H1 (cell line): ENCODE measurements at regions not wholly inside any gene's neighbourhood (a gene's known extent, or its start where the extent isn't known, plus 50 kb on each side); places are given as distances from the start of the nearest gene placed in this dataset.

Source experiments
- CTCF ChIA-PET: fragments of 300-600 bp; sonication (Branson Sonifier 250); formaldehyde crosslinking; loops from one replicate; lab custom pipeline; 2021; ENCODE audit not compliant: partially characterized antibody; lab: Charles Lee
- POLR2A ChIA-PET: fragments of 300-600 bp; sonication (Branson Sonifier 250); formaldehyde crosslinking; loops from one replicate; lab custom pipeline; 2021; ENCODE audit warnings: inconsistent platforms; ENCODE audit not compliant: partially characterized antibody; lab: Charles Lee
- DNase-seq, 2 experiments: peaks; one replicate each; pipeline versions ENCODE4 v3.0.0 to v3.0.0-alpha.2; 2010 to 2022; ENCODE audit warnings: low spot score in 2 of 2, low read depth in 1 of 2, mixed read lengths in 1 of 2
- FAIRE-seq: peaks from 2 replicates; lab custom pipeline; 2011; peaks lifted over from hg19 to GRCh38; lab: Jason Lieb, UNC
- H2AFZ ChIP-seq: 2 replicates; pipeline ENCODE4 v1.8.1; 2012; ENCODE audit warnings: low read length, inconsistent platforms
- H2AK5ac ChIP-seq: 2 replicates; pipeline ENCODE4 v1.6.1; 2013; ENCODE audit warnings: low read depth, low read length
- H2BK120ac ChIP-seq: replicated peaks from 2 replicates; pipeline ENCODE3; 2013; ENCODE audit warnings: low read depth, low read length, inconsistent platforms
- H2BK12ac ChIP-seq: 2 replicates; pipeline ENCODE4 v1.6.1; 2013; ENCODE audit warnings: low read depth, low read length
- H2BK15ac ChIP-seq: 2 replicates; pipeline ENCODE4 v1.6.1; 2013; ENCODE audit warnings: low read length
- H2BK20ac ChIP-seq: 2 replicates; pipeline ENCODE4 v1.6.1; 2013; ENCODE audit warnings: low read length
- H2BK5ac ChIP-seq: 2 replicates; pipeline ENCODE4 v1.6.1; 2013; ENCODE audit warnings: low read depth, low read length
- H3K14ac ChIP-seq: 2 replicates; pipeline ENCODE4 v1.6.1; 2013; ENCODE audit warnings: inconsistent platforms; ENCODE audit not compliant: insufficient read length
- H3K18ac ChIP-seq: 2 replicates; pipeline ENCODE4 v1.6.1; 2013; ENCODE audit warnings: low read length; ENCODE audit errors: extremely low read depth
- H3K23ac ChIP-seq: 2 replicates; pipeline ENCODE4 v1.6.1; 2013; ENCODE audit warnings: inconsistent platforms; ENCODE audit not compliant: insufficient read length
- H3K23me2 ChIP-seq: 2 replicates; pipeline ENCODE4 v1.6.1; 2013; ENCODE audit warnings: low read depth, low read length
- H3K27ac ChIP-seq: 2 replicates; pipeline ENCODE4 v1.6.1; 2011; ENCODE audit warnings: low read depth, low read length, inconsistent platforms
- H3K27me3 ChIP-seq, 4 experiments: replicated peaks in 1 of 4; 1 replicate in 1 of 4; 2 replicates in 3 of 4; pipeline versions ENCODE4 v1.6.1 to v1.8.1; 2011 to 2013; ENCODE audit warnings: low read length in 3 of 4, mild to moderate bottlenecking in 3 of 4, inconsistent platforms in 2 of 4, mixed read lengths in 2 of 4, moderate library complexity in 1 of 4; ENCODE audit not compliant: control insufficient read depth in 3 of 4, insufficient read depth in 3 of 4; ENCODE audit errors: extremely low read depth in 1 of 4
- H3K36me3 ChIP-seq, 4 experiments: 2 replicates each; pipeline versions ENCODE4 v1.6.1 to v1.8.1; 2011 to 2013; ENCODE audit warnings: mild to moderate bottlenecking in 4 of 4, low read length in 3 of 4, moderate library complexity in 2 of 4, control low read depth in 1 of 4, inconsistent platforms in 1 of 4; ENCODE audit not compliant: insufficient read depth in 4 of 4, control insufficient read depth in 2 of 4
- H3K4ac ChIP-seq: replicated peaks from 2 replicates; pipeline ENCODE3; 2013; ENCODE audit warnings: low read length, low read depth, mixed read lengths, inconsistent platforms; ENCODE audit not compliant: insufficient read length
- H3K4me1 ChIP-seq, 4 experiments: replicated peaks in 1 of 4; 1 replicate in 1 of 4; 2 replicates in 3 of 4; pipeline versions ENCODE4 v1.6.1 to v1.8.1; 2011 to 2013; ENCODE audit warnings: low read length in 3 of 4, inconsistent platforms in 2 of 4, mixed read lengths in 1 of 4; ENCODE audit not compliant: insufficient read depth in 4 of 4, control insufficient read depth in 3 of 4
- H3K4me2 ChIP-seq, 2 experiments: 2 replicates each; pipeline versions ENCODE4 v1.6.1 to v1.8.1; 2011 to 2013; ENCODE audit warnings: low read depth in 2 of 2, low read length in 2 of 2, control low read depth in 1 of 2, inconsistent platforms in 1 of 2, mild to moderate bottlenecking in 1 of 2; ENCODE audit not compliant: insufficient read depth in 1 of 2
- H3K4me3 ChIP-seq, 4 experiments: fragments of 200-600, 300-600 bp in 1 of 4; sonication (generic), shearing (Covaris generic), sonication (Bioruptor Twin) in 1 of 4; 2 replicates each; pipeline versions ENCODE4 v1.5.1 to v1.8.1; 2011 to 2016; ENCODE audit warnings: low read length in 4 of 4, low read depth in 3 of 4, control low read depth in 2 of 4, inconsistent platforms in 2 of 4, mild to moderate bottlenecking in 2 of 4, mixed read lengths in 1 of 4, moderate library complexity in 1 of 4; ENCODE audit not compliant: insufficient read depth in 2 of 4; ENCODE audit errors: extremely low read depth in 1 of 4
- H3K56ac ChIP-seq: replicated peaks from 2 replicates; pipeline ENCODE3; 2013; ENCODE audit warnings: low read depth, mild to moderate bottlenecking, mixed read lengths, low read length, inconsistent platforms; ENCODE audit not compliant: insufficient read length
- H3K79me1 ChIP-seq: 2 replicates; pipeline ENCODE4 v1.6.1; 2013; ENCODE audit warnings: low read depth, low read length, control low read depth
- H3K79me2 ChIP-seq, 2 experiments: 2 replicates each; pipeline versions ENCODE4 v1.6.1 to v1.8.1; 2012 to 2013; ENCODE audit warnings: low read length in 2 of 2, mild to moderate bottlenecking in 2 of 2, inconsistent platforms in 1 of 2; ENCODE audit not compliant: insufficient read depth in 2 of 2, control insufficient read depth in 1 of 2
- H3K9ac ChIP-seq, 4 experiments: replicated peaks in 1 of 4; 1 replicate in 1 of 4; 2 replicates in 3 of 4; pipeline versions ENCODE4 v1.6.1 to v1.8.1; 2011 to 2013; ENCODE audit warnings: low read depth in 3 of 4, low read length in 3 of 4, control low read depth in 2 of 4, mild to moderate bottlenecking in 2 of 4, moderate library complexity in 2 of 4, inconsistent platforms in 1 of 4; ENCODE audit errors: extremely low read depth in 1 of 4
- H3K9me3 ChIP-seq, 2 experiments: 2 replicates each; pipeline versions ENCODE4 v1.6.1 to v1.8.1; 2012 to 2013; ENCODE audit warnings: mild to moderate bottlenecking in 2 of 2, moderate library complexity in 2 of 2, control low read depth in 1 of 2, inconsistent platforms in 1 of 2, low read depth in 1 of 2, low read length in 1 of 2, mixed read lengths in 1 of 2; ENCODE audit not compliant: insufficient read depth in 2 of 2
- H4K20me1 ChIP-seq, 2 experiments: replicated peaks in 1 of 2; 2 replicates each; pipeline versions ENCODE3 to v1.8.1; 2011 to 2013; ENCODE audit warnings: inconsistent platforms in 2 of 2, low read length in 2 of 2, mild to moderate bottlenecking in 1 of 2; ENCODE audit not compliant: insufficient read depth in 2 of 2, control insufficient read depth in 1 of 2
- H4K5ac ChIP-seq: 2 replicates; pipeline ENCODE4 v1.6.1; 2013; ENCODE audit warnings: low read length, low read depth, mixed read lengths, inconsistent platforms; ENCODE audit not compliant: insufficient read length
- H4K8ac ChIP-seq: 2 replicates; pipeline ENCODE4 v1.8.0; 2013; ENCODE audit warnings: mild to moderate bottlenecking, moderate library complexity, low read length, inconsistent platforms; ENCODE audit not compliant: insufficient read depth; ENCODE audit errors: extremely low read depth
- H4K91ac ChIP-seq: replicated peaks from 2 replicates; pipeline ENCODE3; 2013; ENCODE audit warnings: low read length, mixed read lengths, inconsistent platforms; ENCODE audit not compliant: insufficient read length
- CREB1 ChIP-seq: IDR thresholded peaks from 2 replicates; pipeline ENCODE4 v1.6.1; 2012; ENCODE audit warnings: inconsistent platforms
- CTCF ChIP-seq, 3 experiments: IDR thresholded peaks; 1 replicate in 2 of 3; 2 replicates in 1 of 3; pipeline versions ENCODE4 v1.5.1 to v1.6.1; 2011; ENCODE audit warnings: low read length in 3 of 3, mild to moderate bottlenecking in 3 of 3, inconsistent platforms in 2 of 3, low read depth in 1 of 3, moderate library complexity in 1 of 3; ENCODE audit not compliant: insufficient read depth in 1 of 3; ENCODE audit errors: control extremely low read depth in 1 of 3
- EP300 ChIP-seq, 2 experiments: IDR thresholded peaks; 1 replicate in 1 of 2; 2 replicates in 1 of 2; pipeline ENCODE4 v1.6.1; 2011 to 2012; ENCODE audit warnings: low read depth in 2 of 2, low read length in 2 of 2, mild to moderate bottlenecking in 2 of 2, borderline replicate concordance in 1 of 2, inconsistent platforms in 1 of 2, moderate library complexity in 1 of 2
- NRF1 ChIP-seq: IDR thresholded peaks from 2 replicates; pipeline ENCODE4 v1.6.1; 2011; ENCODE audit warnings: mild to moderate bottlenecking, low read depth, low read length, improper control_type of control experiment
- POU5F1 ChIP-seq: IDR thresholded peaks from 2 replicates; pipeline ENCODE4 v1.6.1; 2011; ENCODE audit warnings: low read depth, mild to moderate bottlenecking, low read length, moderate library complexity
- RBBP5 ChIP-seq: IDR thresholded peaks from 2 replicates; pipeline ENCODE4 v1.7.1; 2012; ENCODE audit warnings: low read depth, mild to moderate bottlenecking, inconsistent platforms, low read length, moderate library complexity, borderline replicate concordance
- WGBS, 2 experiments: shearing (Covaris generic) in 1 of 2; methylation state at CpG; one replicate each; pipeline versions ENCODE4 v1.1.6 to v1.1.7; 2013 to 2015; ENCODE audit warnings: low lambda C conversion rate in 2 of 2, mixed read lengths in 2 of 2, inconsistent platforms in 1 of 2, low coverage in 1 of 2, missing lambda C conversion rate in 1 of 2; ENCODE audit not compliant: insufficient replicate concordance in 2 of 2, insufficient coverage in 1 of 2, insufficient read length in 1 of 2; ENCODE audit errors: extremely low coverage in 1 of 2, missing lambda C conversion rate in 1 of 2; 5-methylcytosine and 5-hydroxymethylcytosine counted together

- FAIRE-seq: no peak
Observed at GRCh38 chr12:77687321-77687720, 143.4 kb upstream of the NAV3 start.

More at GRCh38 chr12:77687321-77687720, 143.4 kb upstream of the NAV3 start:
- Histone ChIP-seq H3K56ac (no peak overlapping the region), H3K9me3 (no peaks in the 10 kb centered on the region), H4K8ac (no peak overlapping the region), H2BK20ac (no peak overlapping the region), H3K18ac (no peak overlapping the region), H2BK12ac (no peak overlapping the region), H3K14ac (no peak overlapping the region), H2BK120ac (no peak overlapping the region), H3K79me2 (no peaks in the 10 kb centered on the region), H2AFZ (no peak overlapping the region), H4K5ac (no peak overlapping the region), H3K27ac (no peak overlapping the region), H3K4ac (no peak overlapping the region), H3K23ac (no peak overlapping the region), H4K20me1 (no peaks in the 10 kb centered on the region), H3K36me3 (no peaks in the 10 kb centered on the region), H3K27me3 (no peaks in the 10 kb centered on the region), H3K4me3 (no peak overlapping the region), H4K91ac (no peak overlapping the region), H2AK5ac (no peak overlapping the region), H3K4me2 (no peak overlapping the region), H2BK5ac (no peak overlapping the region), H3K23me2 (no peaks in the 10 kb centered on the region; the same call in 1 of the 2 replicates), H3K79me1 (no peaks in the 10 kb centered on the region), H3K4me1 (no peaks in the 10 kb centered on the region), H3K9ac (no peak overlapping the region), H2BK15ac (no peak overlapping the region)
- TF ChIP-seq RBBP5 (no peak), NRF1 (no peak), POU5F1 (no peak), EP300 (IDR thresholded peaks at IDR 0.05; ENCODE audit: borderline replicate concordance in 1 of 2, low read depth in 2 of 2, low read length in 2 of 2) (no peak), CREB1 (no peak), CTCF (IDR thresholded peaks at IDR 0.05; ENCODE audit: control extremely low read depth in 1 of 3, insufficient read depth in 1 of 3, low read depth in 1 of 3, low read length in 3 of 3) (no peak)
- no peak for DNase-seq
- WGBS, 2 experiments: 87% methylated on average over 3 of the region's 3 CpGs; no CpG with 5 or more reads in 1 of the 2 experiments
- POLR2A ChIA-PET: no interaction called here
- CTCF ChIA-PET: interaction anchor here (0.5 to 4.0 kb wide), 9 partner anchors 10 to 640 kb away, joined by 3 to 50 read pairs (median 3); no protein-coding TSS in a partner anchor
